Ectodermal cell (in vitro differentiated cells): ENCODE measurements at regions not wholly inside any gene's neighbourhood (a gene's known extent, or its start where the extent isn't known, plus 50 kb on each side); places are given as distances from the start of the nearest gene placed in this dataset.

Experiments
- H3K27ac ChIP-seq: 2 replicates; pipeline ENCODE4 v1.7.0; 2013; ENCODE audit warnings: mild to moderate bottlenecking, low read depth, low read length; ENCODE audit not compliant: insufficient read depth, poor library complexity, severe bottlenecking
- H3K27me3 ChIP-seq: 2 replicates; pipeline ENCODE4 v1.7.0; 2013; ENCODE audit warnings: mild to moderate bottlenecking, low read length; ENCODE audit not compliant: insufficient read depth, control insufficient read depth, poor library complexity, severe bottlenecking
- H3K36me3 ChIP-seq: one replicate; pipeline ENCODE4 v1.7.0; 2013; ENCODE audit warnings: low read length; ENCODE audit not compliant: control insufficient read depth, insufficient read depth
- H3K4me1 ChIP-seq: one replicate; pipeline ENCODE4 v1.7.0; 2013; ENCODE audit warnings: low read length; ENCODE audit not compliant: control insufficient read depth, insufficient read depth
- H3K4me3 ChIP-seq: 2 replicates; pipeline ENCODE4 v1.7.0; 2013; ENCODE audit warnings: low read depth, low read length, control low read depth; ENCODE audit not compliant: insufficient read depth
- H3K9me3 ChIP-seq: 2 replicates; pipeline ENCODE4 v1.7.0; 2013; ENCODE audit warnings: mild to moderate bottlenecking, low read length, moderate library complexity; ENCODE audit not compliant: control insufficient read depth
- WGBS, 2 experiments: methylation state at CpG; one replicate each; pipeline ENCODE4 v1.1.7; 2013; ENCODE audit warnings: missing lambda C conversion rate in 2 of 2; 5-methylcytosine and 5-hydroxymethylcytosine counted together

GRCh38 chr6:1109134-1109533 lies 202.8 kb upstream of the FOXQ1 start:
- Histone ChIP-seq H3K27me3 (peaks cover 21% of the 10 kb centered on the region), H3K4me3 (no peak overlapping the region), H3K36me3 (no peaks in the 10 kb centered on the region), H3K27ac (no peak overlapping the region), H3K9me3 (no peaks in the 10 kb centered on the region), H3K4me1 (peaks cover 5% of the 10 kb centered on the region)
- WGBS, 2 experiments: 46% methylated on average over 2 of the region's 2 CpGs

- H3K4me1 ChIP-seq: peaks cover 15% of the 10 kb centered on the region
- H3K36me3 ChIP-seq: no peaks in the 10 kb centered on the region
- no peak overlapping the region for H3K4me3 ChIP-seq
- H3K27ac ChIP-seq: no peak overlapping the region
- H3K9me3 ChIP-seq: no peaks in the 10 kb centered on the region
- WGBS, 2 experiments: 87 to 88% methylated on average over 7 to 8 of the region's 8 CpGs
- H3K27me3 ChIP-seq: peaks cover 28% of the 10 kb centered on the region
Observed at GRCh38 chr6:1108198-1108597, 203.7 kb upstream of the FOXQ1 start.

- 93 to 94% methylated on average over 4 of the region's 4 CpGs for WGBS, 2 experiments
- Histone ChIP-seq H3K27me3 (peaks cover 35% of the 10 kb centered on the region), H3K9me3 (no peaks in the 10 kb centered on the region), H3K36me3 (no peaks in the 10 kb centered on the region), H3K27ac (no peak overlapping the region), H3K4me1 (peaks cover 15% of the 10 kb centered on the region), H3K4me3 (no peak overlapping the region)
Observed at GRCh38 chr6:1107578-1107977, 204.3 kb upstream of the FOXQ1 start.

GRCh38 chr6:1105833-1106400 lies 206.0 kb upstream of the FOXQ1 start:
- Histone ChIP-seq H3K27me3 (peaks cover 50% of the 10 kb centered on the region), H3K27ac (no peak overlapping the region), H3K9me3 (no peaks in the 10 kb centered on the region), H3K4me1 (peaks cover 15% of the 10 kb centered on the region), H3K4me3 (no peak overlapping the region), H3K36me3 (no peaks in the 10 kb centered on the region)
- 86 to 87% methylated on average over 6 to 7 of the region's 7 CpGs for WGBS, 2 experiments

- Histone ChIP-seq H3K27me3 (peaks cover 57% of the 10 kb centered on the region), H3K4me3 (no peak overlapping the region), H3K4me1 (peaks cover 15% of the 10 kb centered on the region), H3K36me3 (no peaks in the 10 kb centered on the region), H3K27ac (no peak overlapping the region), H3K9me3 (no peaks in the 10 kb centered on the region)
- WGBS, 2 experiments: 45 to 50% methylated on average over 7 to 8 of the region's 8 CpGs
Observed at GRCh38 chr6:1104988-1105670, 206.8 kb upstream of the FOXQ1 start.

GRCh38 chr6:1103945-1104623 lies 207.8 kb upstream of the FOXQ1 start:
- no peaks in the 10 kb centered on the region for H3K9me3 ChIP-seq
- H3K27ac ChIP-seq: no peak overlapping the region
- no peaks in the 10 kb centered on the region for H3K36me3 ChIP-seq
- no peak overlapping the region for H3K4me3 ChIP-seq
- WGBS, 2 experiments: 33 to 40% methylated on average over 6 to 7 of the region's 7 CpGs
- H3K27me3 ChIP-seq: peaks cover 59% of the 10 kb centered on the region
- peaks cover 15% of the 10 kb centered on the region for H3K4me1 ChIP-seq

- H3K4me1 ChIP-seq: peaks cover 15% of the 10 kb centered on the region
- H3K36me3 ChIP-seq: no peaks in the 10 kb centered on the region
- 94% methylated on average over 8 of the region's 8 CpGs for WGBS, 2 experiments
- H3K9me3 ChIP-seq: no peaks in the 10 kb centered on the region
- no peak overlapping the region for H3K27ac ChIP-seq
- no peak overlapping the region for H3K4me3 ChIP-seq
- peaks cover 56% of the 10 kb centered on the region for H3K27me3 ChIP-seq
Observed at GRCh38 chr6:1103021-1103420, 208.9 kb upstream of the FOXQ1 start.

GRCh38 chr6:1100269-1100668 lies 211.6 kb upstream of the FOXQ1 start:
- Histone ChIP-seq H3K4me3 (no peak overlapping the region), H3K27ac (no peak overlapping the region), H3K4me1 (peaks cover 15% of the 10 kb centered on the region), H3K36me3 (no peaks in the 10 kb centered on the region), H3K27me3 (peaks cover 45% of the 10 kb centered on the region), H3K9me3 (no peaks in the 10 kb centered on the region)
- WGBS, 2 experiments: 86 to 90% methylated on average over 8 of the region's 8 CpGs

GRCh38 chr6:1099264-1099663 lies 212.6 kb upstream of the FOXQ1 start:
- WGBS, 2 experiments: 90 to 92% methylated on average over 9 of the region's 9 CpGs
- Histone ChIP-seq H3K27ac (no peak overlapping the region), H3K27me3 (peaks cover 39% of the 10 kb centered on the region), H3K4me1 (peaks cover 11% of the 10 kb centered on the region), H3K4me3 (no peak overlapping the region), H3K9me3 (no peaks in the 10 kb centered on the region), H3K36me3 (no peaks in the 10 kb centered on the region)

- Histone ChIP-seq H3K4me3 (no peak overlapping the region), H3K4me1 (no peaks in the 10 kb centered on the region), H3K27me3 (peaks cover 20% of the 10 kb centered on the region), H3K9me3 (no peaks in the 10 kb centered on the region), H3K27ac (no peak overlapping the region), H3K36me3 (no peaks in the 10 kb centered on the region)
- 93 to 95% methylated on average over 11 of the region's 11 CpGs for WGBS, 2 experiments
Observed at GRCh38 chr6:1096967-1097765, 214.7 kb upstream of the FOXQ1 start.
